ENCODE measurements at regions not wholly inside any gene's neighbourhood (a gene's known extent, or its start where the extent isn't known, plus 50 kb on each side); places are given as distances from the start of the nearest gene placed in this dataset.

- Histone ChIP-seq H3K9me3 (peaks cover 0 to 13% (median 0%) of the 10 kb centered on the region in 3 donors), H3K4me1 (no peaks in the 10 kb centered on the region), H3K4me3 (no peak overlapping the region), H3K27me3 (no peaks in the 10 kb centered on the region), H3K36me3 (no peaks in the 10 kb centered on the region), H3K27ac (no peak overlapping the region)
- ATAC-seq, result no peak
- whole genome bisulfite sequencing, 2 donors (ENCODE audit: low coverage in 1 of 2), result 56 to 75% methylated on average over 3 of the region's 3 CpGs
- TF ChIP-seq POLR2AphosphoS5 (IDR thresholded peaks at IDR 0.05), result no peak
- TF ChIP-seq CTCF (IDR thresholded peaks at IDR 0.05), result no peak
- TF ChIP-seq POLR2A (IDR thresholded peaks at IDR 0.05), result no peak
- no peak for TF ChIP-seq EP300 (IDR thresholded peaks at IDR 0.05)
These were observed 248.1 kb downstream of the USP46 start for GRCh38 chr4:52410971-52411370.

DNA sequence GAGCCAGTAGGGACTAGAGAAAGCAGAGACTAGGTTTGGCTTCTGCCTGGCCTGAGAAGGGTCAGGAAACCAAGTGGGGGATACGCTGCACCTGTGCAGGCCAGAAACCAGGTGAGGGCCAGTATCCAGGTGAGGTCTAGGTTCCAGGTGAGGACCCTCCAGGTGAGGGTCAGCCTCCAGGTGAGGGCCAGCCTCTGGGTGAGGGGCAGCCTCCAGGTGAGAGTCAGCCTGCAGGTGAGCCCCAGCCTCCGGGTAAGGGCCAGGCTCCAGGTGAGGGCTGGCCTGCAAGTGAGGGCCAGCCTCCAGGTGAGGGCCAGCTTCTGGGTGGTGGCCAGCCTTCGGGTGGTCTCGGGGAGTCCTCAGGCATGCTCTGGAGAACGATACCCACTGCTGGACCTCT is 238.8 kb downstream of the USP46 start:
- Histone ChIP-seq H3K9me3 (peaks cover 0 to 7% (median 0%) of the 10 kb centered on the region in 3 donors), H3K36me3 (no peaks in the 10 kb centered on the region), H3K27ac (no peak overlapping the region), H3K4me1 (no peaks in the 10 kb centered on the region), H3K27me3 (no peaks in the 10 kb centered on the region), H3K4me3 (no peak overlapping the region)
- TF ChIP-seq CTCF (IDR thresholded peaks at IDR 0.05), result no peak
- TF ChIP-seq POLR2AphosphoS5 (IDR thresholded peaks at IDR 0.05), result no peak
- no peak for TF ChIP-seq POLR2A (IDR thresholded peaks at IDR 0.05)
- TF ChIP-seq EP300 (IDR thresholded peaks at IDR 0.05), result no peak
- WGBS, 2 donors (ENCODE audit: low coverage in 1 of 2), result 85 to 100% methylated on average over 1 to 2 of the region's 5 CpGs
- ATAC-seq, result no peak

GRCh38 chr4:52421811-52422213 is 237.3 kb downstream of the USP46 start:
- no peak overlapping the region for H3K27ac ChIP-seq
- peaks cover 0 to 7% (median 0%) of the 10 kb centered on the region in 3 donors for H3K9me3 ChIP-seq
- no peaks in the 10 kb centered on the region for H3K36me3 ChIP-seq
- ATAC-seq, result no peak
- no peak overlapping the region for H3K4me3 ChIP-seq
- H3K27me3 ChIP-seq, result no peaks in the 10 kb centered on the region
- H3K4me1 ChIP-seq, result no peaks in the 10 kb centered on the region
- TF ChIP-seq POLR2A (IDR thresholded peaks at IDR 0.05), result no peak
- no peak for TF ChIP-seq EP300 (IDR thresholded peaks at IDR 0.05)
- no peak for TF ChIP-seq CTCF (IDR thresholded peaks at IDR 0.05)
- TF ChIP-seq POLR2AphosphoS5 (IDR thresholded peaks at IDR 0.05), result no peak

GRCh38 chr4:52423967-52424366 is 235.1 kb downstream of the USP46 start:
- TF ChIP-seq EP300 (IDR thresholded peaks at IDR 0.05), result no peak
- TF ChIP-seq POLR2A (IDR thresholded peaks at IDR 0.05), result no peak
- TF ChIP-seq CTCF (IDR thresholded peaks at IDR 0.05), result no peak
- no peak for TF ChIP-seq POLR2AphosphoS5 (IDR thresholded peaks at IDR 0.05)
- 90 to 95% methylated on average over 4 of the region's 4 CpGs for WGBS, 2 donors (ENCODE audit: low coverage in 1 of 2)
- Histone ChIP-seq H3K36me3 (no peaks in the 10 kb centered on the region), H3K27ac (no peak overlapping the region), H3K27me3 (no peaks in the 10 kb centered on the region), H3K4me1 (no peaks in the 10 kb centered on the region), H3K4me3 (no peak overlapping the region), H3K9me3 (no peaks in the 10 kb centered on the region)
- no peak for ATAC-seq

DNA sequence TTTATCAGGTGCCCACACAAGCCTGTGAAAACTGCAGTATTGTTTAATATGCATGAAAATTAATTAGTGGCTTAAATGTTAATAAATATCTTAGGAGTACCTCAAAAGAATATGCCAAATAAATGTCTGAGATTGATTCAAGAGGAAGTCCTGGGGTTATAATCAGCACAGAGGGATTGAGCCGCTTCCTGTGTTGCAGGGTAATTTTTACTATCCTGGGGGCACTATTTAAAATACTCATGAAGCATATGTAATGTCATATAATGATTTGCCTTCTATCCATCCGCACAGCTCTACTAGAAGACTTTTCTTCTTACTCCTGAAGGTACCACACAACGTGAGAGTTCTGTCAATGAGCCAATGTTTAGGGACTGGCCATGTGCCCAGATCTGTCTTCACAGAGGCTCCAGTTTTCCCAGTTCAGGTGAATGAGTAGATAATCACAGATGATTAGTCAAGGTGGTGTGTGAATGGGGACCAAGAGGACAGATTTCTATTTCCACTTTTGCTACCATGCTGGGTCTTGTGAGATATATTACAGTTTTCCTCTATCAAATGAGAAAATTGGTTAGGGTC is 233.3 kb downstream of the USP46 start:
- Histone ChIP-seq H3K36me3 (no peaks in the 10 kb centered on the region), H3K27ac (no peak overlapping the region), H3K27me3 (no peaks in the 10 kb centered on the region), H3K9me3 (no peaks in the 10 kb centered on the region), H3K4me1 (no peaks in the 10 kb centered on the region), H3K4me3 (no peak overlapping the region)
- no peak for TF ChIP-seq EP300 (IDR thresholded peaks at IDR 0.05)
- no peak for TF ChIP-seq POLR2AphosphoS5 (IDR thresholded peaks at IDR 0.05)
- no peak for TF ChIP-seq POLR2A (IDR thresholded peaks at IDR 0.05)
- TF ChIP-seq CTCF (IDR thresholded peaks at IDR 0.05), result no peak
- WGBS, 2 donors (ENCODE audit: low coverage in 1 of 2), result 60 to 69% methylated on average over 2 to 3 of the region's 3 CpGs
- no peak for ATAC-seq
